ENCODE measurements at regions not wholly inside any gene's neighbourhood (a gene's known extent, or its start where the extent isn't known, plus 50 kb on each side); places are given as distances from the start of the nearest gene placed in this dataset.

DNA sequence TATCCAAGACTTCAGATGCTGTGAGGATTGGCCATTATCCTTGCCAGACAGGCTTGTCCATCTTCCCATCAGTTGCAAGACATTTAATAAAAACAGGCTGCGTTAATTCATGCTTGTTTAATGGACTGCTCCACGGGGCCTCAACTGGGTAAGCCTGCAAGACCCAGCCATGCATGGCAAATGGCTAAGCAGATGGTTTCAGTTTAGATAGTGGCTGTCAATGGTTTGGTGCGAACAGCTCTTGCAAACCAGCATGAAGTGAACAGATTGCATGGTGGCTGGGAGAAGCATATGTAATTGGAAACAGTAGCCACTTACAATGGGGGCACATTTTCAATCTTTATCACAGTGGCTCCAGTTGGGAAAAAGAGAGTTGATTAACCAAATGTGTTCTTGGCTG is 628.2 kb upstream of the KLF4 start:
- Histone ChIP-seq H3K9me3 (ENCODE audit: control insufficient read depth, insufficient read depth, low read depth, low read length) (no peaks in the 10 kb centered on the region), H3K4me1 (ENCODE audit: control insufficient read depth, insufficient read depth, low read length) (no peaks in the 10 kb centered on the region), H3K36me3 (ENCODE audit: control insufficient read depth in 2 of 2, insufficient read depth in 1 of 2, low read length in 2 of 2) (no peaks in the 10 kb centered on the region), H3K27ac (ENCODE audit: extremely low read depth, low read depth, low read length) (no peak overlapping the region), H3K4me3 (ENCODE audit: low read depth, low read length) (no peak overlapping the region)
- TF ChIP-seq, protein P1, sequence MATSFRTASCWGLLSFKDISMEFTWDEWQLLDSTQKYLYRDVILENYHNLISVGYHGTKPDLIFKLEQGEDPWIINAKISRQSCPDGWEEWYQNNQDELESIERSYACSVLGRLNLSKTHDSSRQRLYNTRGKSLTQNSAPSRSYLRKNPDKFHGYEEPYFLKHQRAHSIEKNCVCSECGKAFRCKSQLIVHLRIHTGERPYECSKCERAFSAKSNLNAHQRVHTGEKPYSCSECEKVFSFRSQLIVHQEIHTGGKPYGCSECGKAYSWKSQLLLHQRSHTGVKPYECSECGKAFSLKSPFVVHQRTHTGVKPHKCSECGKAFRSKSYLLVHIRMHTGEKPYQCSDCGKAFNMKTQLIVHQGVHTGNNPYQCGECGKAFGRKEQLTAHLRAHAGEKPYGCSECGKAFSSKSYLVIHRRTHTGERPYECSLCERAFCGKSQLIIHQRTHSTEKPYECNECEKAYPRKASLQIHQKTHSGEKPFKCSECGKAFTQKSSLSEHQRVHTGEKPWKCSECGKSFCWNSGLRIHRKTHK (tag by site-specific recombination; IDR thresholded peaks at IDR 0.05), result no peak
- TF ChIP-seq ZNF571 (tag by site-specific recombination; IDR thresholded peaks at IDR 0.05) (no peak), ZNF335 (tag by site-specific recombination; conservative IDR thresholded peaks at IDR 0.05) (no peak), ZNF776 (tag by site-specific recombination; IDR thresholded peaks at IDR 0.05; ENCODE audit: borderline replicate concordance) (no peak), SCRT2 (tag by site-specific recombination; IDR thresholded peaks at IDR 0.05) (no peak), ZNF366 (tag by site-specific recombination; conservative IDR thresholded peaks at IDR 0.05) (no peak), ZNF175 (tag by site-specific recombination; IDR thresholded peaks at IDR 0.05) (no peak), ZNF555 (tag by site-specific recombination; conservative IDR thresholded peaks at IDR 0.05) (no peak), ZNF292 (tag by site-specific recombination; IDR thresholded peaks at IDR 0.05; ENCODE audit: borderline replicate concordance, low read depth) (no peak), GLIS1 (tag by site-specific recombination; IDR thresholded peaks at IDR 0.05) (no peak), ZNF121 (tag by site-specific recombination; IDR thresholded peaks at IDR 0.05) (no peak)
- TF ChIP-seq, protein P2, sequence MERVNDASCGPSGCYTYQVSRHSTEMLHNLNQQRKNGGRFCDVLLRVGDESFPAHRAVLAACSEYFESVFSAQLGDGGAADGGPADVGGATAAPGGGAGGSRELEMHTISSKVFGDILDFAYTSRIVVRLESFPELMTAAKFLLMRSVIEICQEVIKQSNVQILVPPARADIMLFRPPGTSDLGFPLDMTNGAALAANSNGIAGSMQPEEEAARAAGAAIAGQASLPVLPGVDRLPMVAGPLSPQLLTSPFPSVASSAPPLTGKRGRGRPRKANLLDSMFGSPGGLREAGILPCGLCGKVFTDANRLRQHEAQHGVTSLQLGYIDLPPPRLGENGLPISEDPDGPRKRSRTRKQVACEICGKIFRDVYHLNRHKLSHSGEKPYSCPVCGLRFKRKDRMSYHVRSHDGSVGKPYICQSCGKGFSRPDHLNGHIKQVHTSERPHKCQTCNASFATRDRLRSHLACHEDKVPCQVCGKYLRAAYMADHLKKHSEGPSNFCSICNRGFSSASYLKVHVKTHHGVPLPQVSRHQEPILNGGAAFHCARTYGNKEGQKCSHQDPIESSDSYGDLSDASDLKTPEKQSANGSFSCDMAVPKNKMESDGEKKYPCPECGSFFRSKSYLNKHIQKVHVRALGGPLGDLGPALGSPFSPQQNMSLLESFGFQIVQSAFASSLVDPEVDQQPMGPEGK (tag by site-specific recombination; IDR thresholded peaks at IDR 0.05), result no peak
- TF ChIP-seq, protein P3, sequence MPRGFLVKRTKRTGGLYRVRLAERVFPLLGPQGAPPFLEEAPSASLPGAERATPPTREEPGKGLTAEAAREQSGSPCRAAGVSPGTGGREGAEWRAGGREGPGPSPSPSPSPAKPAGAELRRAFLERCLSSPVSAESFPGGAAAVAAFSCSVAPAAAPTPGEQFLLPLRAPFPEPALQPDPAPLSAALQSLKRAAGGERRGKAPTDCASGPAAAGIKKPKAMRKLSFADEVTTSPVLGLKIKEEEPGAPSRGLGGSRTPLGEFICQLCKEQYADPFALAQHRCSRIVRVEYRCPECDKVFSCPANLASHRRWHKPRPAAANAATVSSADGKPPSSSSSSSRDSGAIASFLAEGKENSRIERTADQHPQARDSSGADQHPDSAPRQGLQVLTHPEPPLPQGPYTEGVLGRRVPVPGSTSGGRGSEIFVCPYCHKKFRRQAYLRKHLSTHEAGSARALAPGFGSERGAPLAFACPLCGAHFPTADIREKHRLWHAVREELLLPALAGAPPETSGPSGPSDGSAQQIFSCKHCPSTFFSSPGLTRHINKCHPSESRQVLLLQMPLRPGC (tag by site-specific recombination; IDR thresholded peaks at IDR 0.05), result no peak
- POLR2A ChIA-PET, result no interaction called here
- CTCF ChIA-PET, result no interaction called here

DNA sequence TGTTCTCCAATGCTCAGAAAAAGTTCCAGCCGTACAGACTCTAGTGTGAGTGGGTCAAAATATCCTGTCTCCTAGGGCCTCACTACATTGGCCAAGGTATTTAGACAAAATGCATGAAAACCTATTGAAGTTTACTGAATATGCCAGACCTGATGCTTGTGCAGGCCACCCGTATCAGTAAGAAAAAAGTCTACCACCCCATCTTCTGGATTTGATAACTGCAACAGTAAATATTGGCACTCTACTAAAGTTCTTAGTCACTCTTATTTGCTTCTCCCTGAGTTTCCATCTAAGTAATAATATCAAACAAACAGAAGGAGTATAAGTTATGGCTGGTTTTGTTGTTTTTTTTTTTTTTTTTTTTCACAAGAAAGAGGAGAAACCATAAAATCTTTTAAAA is 627.7 kb upstream of the KLF4 start:
- no peaks in the 10 kb centered on the region for H3K9me3 ChIP-seq (ENCODE audit: control insufficient read depth, insufficient read depth, low read depth, low read length)
- ChIA-PET CTCF (no interaction called here), POLR2A (no interaction called here)
- TF ChIP-seq SP7 (tag by site-specific recombination; IDR thresholded peaks at IDR 0.05) (no peak), ZNF10 (tag by site-specific recombination; IDR thresholded peaks at IDR 0.05) (no peak), KLF9 (tag by site-specific recombination; IDR thresholded peaks at IDR 0.05; ENCODE audit: low read depth) (no peak), ZNF777 (tag by site-specific recombination; IDR thresholded peaks at IDR 0.05; ENCODE audit: borderline replicate concordance) (no peak), ZNF549 (tag by site-specific recombination; IDR thresholded peaks at IDR 0.05) (no peak), ZSCAN23 (tag by site-specific recombination; IDR thresholded peaks at IDR 0.05) (no peak), ZNF138 (tag by site-specific recombination; IDR thresholded peaks at IDR 0.05; ENCODE audit: borderline replicate concordance) (no peak), PRDM1 (tag by site-specific recombination; IDR thresholded peaks at IDR 0.05) (no peak), ZNF560 (tag by site-specific recombination; IDR thresholded peaks at IDR 0.05; ENCODE audit: borderline replicate concordance) (no peak)
- H3K4me1 ChIP-seq (ENCODE audit: control insufficient read depth, insufficient read depth, low read length), result no peaks in the 10 kb centered on the region
- H3K27ac ChIP-seq (ENCODE audit: extremely low read depth, low read depth, low read length), result no peak overlapping the region
- no peak overlapping the region for H3K4me3 ChIP-seq (ENCODE audit: low read depth, low read length)
- H3K36me3 ChIP-seq (ENCODE audit: control insufficient read depth in 2 of 2, insufficient read depth in 1 of 2, low read length in 2 of 2), result no peaks in the 10 kb centered on the region
